ENCODE measurements at regions not wholly inside any gene's neighbourhood (a gene's known extent, or its start where the extent isn't known, plus 50 kb on each side); places are given as distances from the start of the nearest gene placed in this dataset.

DNA sequence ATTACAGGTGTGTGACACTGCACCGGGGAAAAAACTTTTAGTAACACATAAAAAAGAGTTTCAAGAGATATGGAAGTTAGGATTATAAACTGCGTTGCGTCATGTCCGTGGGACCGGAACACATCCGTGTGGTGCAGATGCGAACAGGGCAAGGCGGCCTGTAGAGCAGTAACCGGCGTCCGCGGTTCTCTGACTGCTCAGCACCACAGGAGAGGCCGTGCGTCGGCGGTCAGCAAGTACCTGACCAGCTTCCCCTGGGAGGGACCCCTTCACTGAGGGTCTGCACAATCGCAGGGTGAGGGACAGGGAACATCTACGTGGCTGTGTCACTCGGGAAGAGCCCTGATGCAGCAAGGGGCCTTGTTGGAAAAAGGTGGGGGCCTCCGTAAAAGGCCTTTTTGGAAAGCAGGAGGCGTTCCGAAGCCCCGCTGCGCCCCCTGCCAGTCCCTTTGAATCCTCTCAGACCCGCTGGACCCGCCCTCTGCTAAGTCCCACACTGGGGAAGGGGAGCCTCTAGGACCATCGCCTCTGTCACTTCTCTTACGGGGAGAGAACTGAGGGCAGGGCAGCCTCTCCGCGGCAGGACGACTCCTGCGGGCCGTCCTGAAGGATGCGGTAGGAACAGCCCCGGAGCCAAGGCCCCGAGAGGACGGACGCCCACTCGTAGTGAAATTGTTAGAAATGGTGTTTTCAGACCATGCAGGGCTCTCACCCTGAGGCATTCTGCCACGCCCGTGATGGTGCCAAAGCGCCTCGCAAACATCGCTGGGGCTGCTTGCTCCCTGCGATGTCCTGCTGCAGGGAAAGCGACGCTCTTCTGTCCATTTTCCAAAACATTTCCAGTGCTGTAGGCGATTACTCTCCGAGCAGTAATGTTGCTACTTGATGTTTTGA lies 771.6 kb upstream of the COBL start (continued):
- TF ChIP-seq CHD2 (IDR thresholded peaks at IDR 0.05; ENCODE audit: low read length) = no peak
- TF ChIP-seq, protein P1, sequence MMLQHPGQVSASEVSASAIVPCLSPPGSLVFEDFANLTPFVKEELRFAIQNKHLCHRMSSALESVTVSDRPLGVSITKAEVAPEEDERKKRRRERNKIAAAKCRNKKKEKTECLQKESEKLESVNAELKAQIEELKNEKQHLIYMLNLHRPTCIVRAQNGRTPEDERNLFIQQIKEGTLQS (IDR thresholded peaks at IDR 0.05; ENCODE audit: insufficient read depth, low read depth, low read length) = no peak
- TF ChIP-seq SP4 (IDR thresholded peaks at IDR 0.05; ENCODE audit: low read length) = no peak
- TF ChIP-seq, protein P2, sequence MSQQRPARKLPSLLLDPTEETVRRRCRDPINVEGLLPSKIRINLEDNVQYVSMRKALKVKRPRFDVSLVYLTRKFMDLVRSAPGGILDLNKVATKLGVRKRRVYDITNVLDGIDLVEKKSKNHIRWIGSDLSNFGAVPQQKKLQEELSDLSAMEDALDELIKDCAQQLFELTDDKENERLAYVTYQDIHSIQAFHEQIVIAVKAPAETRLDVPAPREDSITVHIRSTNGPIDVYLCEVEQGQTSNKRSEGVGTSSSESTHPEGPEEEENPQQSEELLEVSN (IDR thresholded peaks at IDR 0.05) = 0 out of 2 replicates have a peak, but pooled peaks have one; percentile 43
- no peak for TF ChIP-seq NANOG (IDR thresholded peaks at IDR 0.05; ENCODE audit: insufficient read depth, low read depth, low read length, poor library complexity, severe bottlenecking)
- TF ChIP-seq MAFK (IDR thresholded peaks at IDR 0.05; ENCODE audit: low read depth, low read length) = no peak
- TF ChIP-seq, protein P3, sequence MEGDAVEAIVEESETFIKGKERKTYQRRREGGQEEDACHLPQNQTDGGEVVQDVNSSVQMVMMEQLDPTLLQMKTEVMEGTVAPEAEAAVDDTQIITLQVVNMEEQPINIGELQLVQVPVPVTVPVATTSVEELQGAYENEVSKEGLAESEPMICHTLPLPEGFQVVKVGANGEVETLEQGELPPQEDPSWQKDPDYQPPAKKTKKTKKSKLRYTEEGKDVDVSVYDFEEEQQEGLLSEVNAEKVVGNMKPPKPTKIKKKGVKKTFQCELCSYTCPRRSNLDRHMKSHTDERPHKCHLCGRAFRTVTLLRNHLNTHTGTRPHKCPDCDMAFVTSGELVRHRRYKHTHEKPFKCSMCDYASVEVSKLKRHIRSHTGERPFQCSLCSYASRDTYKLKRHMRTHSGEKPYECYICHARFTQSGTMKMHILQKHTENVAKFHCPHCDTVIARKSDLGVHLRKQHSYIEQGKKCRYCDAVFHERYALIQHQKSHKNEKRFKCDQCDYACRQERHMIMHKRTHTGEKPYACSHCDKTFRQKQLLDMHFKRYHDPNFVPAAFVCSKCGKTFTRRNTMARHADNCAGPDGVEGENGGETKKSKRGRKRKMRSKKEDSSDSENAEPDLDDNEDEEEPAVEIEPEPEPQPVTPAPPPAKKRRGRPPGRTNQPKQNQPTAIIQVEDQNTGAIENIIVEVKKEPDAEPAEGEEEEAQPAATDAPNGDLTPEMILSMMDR (IDR thresholded peaks at IDR 0.05; ENCODE audit: control extremely low read depth in 1 of 3, insufficient read depth in 1 of 3, low read depth in 1 of 3, low read length in 3 of 3) = peak in 2 of 3 experiments; percentile 19; a peak in 2 of 4 replicates
- 0 out of 2 replicates have a peak, but pooled peaks have one; percentile 42 for TF ChIP-seq POLR2AphosphoS5 (IDR thresholded peaks at IDR 0.05; ENCODE audit: low read depth, low read length)
- TF ChIP-seq EGR1 (IDR thresholded peaks at IDR 0.05; ENCODE audit: borderline replicate concordance, low read depth, low read length) = 0 out of 2 replicates have a peak, but pooled peaks have one; percentile 2
- no peak for TF ChIP-seq CREB1 (IDR thresholded peaks at IDR 0.05)
- no peak for TF ChIP-seq BCL11A (IDR thresholded peaks at IDR 0.05; ENCODE audit: low read depth in 2 of 2, low read length in 2 of 2)
- TF ChIP-seq SAP30 (IDR thresholded peaks at IDR 0.05; ENCODE audit: insufficient read depth, insufficient replicate concordance, low read length) = no peak
- TF ChIP-seq FOSL1 (IDR thresholded peaks at IDR 0.05; ENCODE audit: insufficient read depth, low read depth, low read length) = no peak
- peak; percentile 53; the same call in 1 of the 2 replicates for TF ChIP-seq TAF1 (IDR thresholded peaks at IDR 0.05; ENCODE audit: low read depth, low read length)
- no peak for TF ChIP-seq JUN (IDR thresholded peaks at IDR 0.05; ENCODE audit: low read depth, low read length)
- TF ChIP-seq KDM4A (IDR thresholded peaks at IDR 0.05; ENCODE audit: low read depth, low read length, severe bottlenecking) = no peak
- TF ChIP-seq SIRT6 (IDR thresholded peaks at IDR 0.05; ENCODE audit: low read length) = no peak
- peak; percentile 41 to 63; a peak in 3 of 4 replicates for TF ChIP-seq RAD21 (IDR thresholded peaks at IDR 0.05 in 1 of 2, conservative IDR thresholded peaks at IDR 0.05 in 1 of 2; ENCODE audit: low read depth in 2 of 2, low read length in 2 of 2)
- TF ChIP-seq CHD1 (IDR thresholded peaks at IDR 0.05; ENCODE audit: low read depth, low read length) = no peak
- TF ChIP-seq PHF8 (conservative IDR thresholded peaks at IDR 0.05; ENCODE audit: low read depth, low read length) = no peak; the same call in 1 of the 2 replicates

Data from H1 (cell line).